ENCODE measurements at regions not wholly inside any gene's neighbourhood (a gene's known extent, or its start where the extent isn't known, plus 50 kb on each side); places are given as distances from the start of the nearest gene placed in this dataset.

GRCh38 chr9:3127564-3127963 lies 283.7 kb upstream of the PUM3 start:
- H3K4me2 ChIP-seq (ENCODE audit: low read length, poor library complexity, severe bottlenecking), result no peak overlapping the region
- H3K14ac ChIP-seq (ENCODE audit: low read length in 2 of 2), result no peak overlapping the region
- no peaks in the 10 kb centered on the region for H3K27me3 ChIP-seq (ENCODE audit: control insufficient read depth in 1 of 2, insufficient read depth in 1 of 2, low read length in 2 of 2)
- H3K4me1 ChIP-seq (ENCODE audit: control insufficient read depth, insufficient read depth, low read depth, low read length), result no peaks in the 10 kb centered on the region
- 100% methylated on average over 1 of the region's 1 CpG for whole genome bisulfite sequencing
- no peak overlapping the region for H2AK5ac ChIP-seq (ENCODE audit: low read length, severe bottlenecking)
- H3K27ac ChIP-seq (ENCODE audit: low read length, poor library complexity, severe bottlenecking), result no peak overlapping the region
- no peak overlapping the region for H3K9ac ChIP-seq (ENCODE audit: low read length)
- no peak overlapping the region for H4K91ac ChIP-seq (ENCODE audit: low read length)
- peaks cover 6% of the 10 kb centered on the region for H3K9me3 ChIP-seq (ENCODE audit: control insufficient read depth, low read length)
- H3K4ac ChIP-seq (ENCODE audit: low read depth in 1 of 2, low read length in 2 of 2), result no peak overlapping the region
- no peak overlapping the region for H2BK120ac ChIP-seq (ENCODE audit: low read depth, low read length)
- no peak overlapping the region for H2BK15ac ChIP-seq (ENCODE audit: low read depth, poor library complexity, severe bottlenecking)
- no peak for DNase-seq
- H3K4me3 ChIP-seq (ENCODE audit: insufficient read depth in 1 of 2, low read depth in 1 of 2, low read length in 2 of 2), result no peak overlapping the region
- H2BK12ac ChIP-seq (ENCODE audit: low read length in 2 of 2), result no peak overlapping the region
- no peak overlapping the region for H3K18ac ChIP-seq (ENCODE audit: low read depth in 1 of 2, low read length in 2 of 2)
- H3K23ac ChIP-seq (ENCODE audit: low read length in 2 of 2), result no peak overlapping the region
- H3K36me3 ChIP-seq (ENCODE audit: control insufficient read depth in 1 of 2, insufficient read depth in 2 of 2, low read depth in 1 of 2, low read length in 2 of 2), result no peaks in the 10 kb centered on the region
- H2AFZ ChIP-seq (ENCODE audit: low read depth, low read length), result no peak overlapping the region
- no peak overlapping the region for H2BK5ac ChIP-seq (ENCODE audit: low read depth, low read length, poor library complexity, severe bottlenecking)
- H4K8ac ChIP-seq (ENCODE audit: low read length), result no peak overlapping the region
- H3K79me1 ChIP-seq (replicated peaks; ENCODE audit: low read length, poor library complexity, severe bottlenecking), result no peaks in the 10 kb centered on the region

GRCh38 chr9:3125602-3126405 lies 281.9 kb upstream of the PUM3 start:
- Histone ChIP-seq H3K4me2 (ENCODE audit: low read length, poor library complexity, severe bottlenecking) (no peak overlapping the region), H4K91ac (ENCODE audit: low read length) (no peak overlapping the region), H3K27me3 (ENCODE audit: control insufficient read depth in 1 of 2, insufficient read depth in 1 of 2, low read length in 2 of 2) (no peaks in the 10 kb centered on the region), H3K27ac (ENCODE audit: low read length, poor library complexity, severe bottlenecking) (no peak overlapping the region), H2AK5ac (ENCODE audit: low read length, severe bottlenecking) (no peak overlapping the region), H2BK5ac (ENCODE audit: low read depth, low read length, poor library complexity, severe bottlenecking) (no peak overlapping the region), H3K79me1 (replicated peaks; ENCODE audit: low read length, poor library complexity, severe bottlenecking) (no peaks in the 10 kb centered on the region), H2BK12ac (ENCODE audit: low read length in 2 of 2) (no peak overlapping the region), H3K4ac (ENCODE audit: low read depth in 1 of 2, low read length in 2 of 2) (no peak overlapping the region), H3K9ac (ENCODE audit: low read length) (no peak overlapping the region), H2AFZ (ENCODE audit: low read depth, low read length) (no peak overlapping the region), H4K8ac (ENCODE audit: low read length) (no peak overlapping the region), H3K4me1 (ENCODE audit: control insufficient read depth, insufficient read depth, low read depth, low read length) (no peaks in the 10 kb centered on the region), H3K4me3 (ENCODE audit: insufficient read depth in 1 of 2, low read depth in 1 of 2, low read length in 2 of 2) (no peak overlapping the region), H3K14ac (ENCODE audit: low read length in 2 of 2) (no peak overlapping the region), H3K9me3 (ENCODE audit: control insufficient read depth, low read length) (no peaks in the 10 kb centered on the region), H3K18ac (ENCODE audit: low read depth in 1 of 2, low read length in 2 of 2) (no peak overlapping the region), H3K23ac (ENCODE audit: low read length in 2 of 2) (no peak overlapping the region), H2BK120ac (ENCODE audit: low read depth, low read length) (no peak overlapping the region), H3K36me3 (ENCODE audit: control insufficient read depth in 1 of 2, insufficient read depth in 2 of 2, low read depth in 1 of 2, low read length in 2 of 2) (no peaks in the 10 kb centered on the region), H2BK15ac (ENCODE audit: low read depth, poor library complexity, severe bottlenecking) (no peak overlapping the region)
- 72% methylated on average over 4 of the region's 6 CpGs for whole genome bisulfite sequencing
- no peak for DNase-seq

GRCh38 chr9:3124001-3124400 lies 280.1 kb upstream of the PUM3 start:
- Histone ChIP-seq H4K8ac (ENCODE audit: low read length) (no peak overlapping the region), H3K9me3 (ENCODE audit: control insufficient read depth, low read length) (no peaks in the 10 kb centered on the region), H2BK120ac (ENCODE audit: low read depth, low read length) (no peak overlapping the region), H2AFZ (ENCODE audit: low read depth, low read length) (no peak overlapping the region), H2BK15ac (ENCODE audit: low read depth, poor library complexity, severe bottlenecking) (no peak overlapping the region), H3K27me3 (ENCODE audit: control insufficient read depth in 1 of 2, insufficient read depth in 1 of 2, low read length in 2 of 2) (no peaks in the 10 kb centered on the region), H3K9ac (ENCODE audit: low read length) (no peak overlapping the region), H3K14ac (ENCODE audit: low read length in 2 of 2) (no peak overlapping the region), H2BK12ac (ENCODE audit: low read length in 2 of 2) (no peak overlapping the region), H3K4ac (ENCODE audit: low read depth in 1 of 2, low read length in 2 of 2) (no peak overlapping the region), H4K91ac (ENCODE audit: low read length) (no peak overlapping the region), H2AK5ac (ENCODE audit: low read length, severe bottlenecking) (no peak overlapping the region), H3K4me1 (ENCODE audit: control insufficient read depth, insufficient read depth, low read depth, low read length) (no peaks in the 10 kb centered on the region), H3K18ac (ENCODE audit: low read depth in 1 of 2, low read length in 2 of 2) (no peak overlapping the region), H3K27ac (ENCODE audit: low read length, poor library complexity, severe bottlenecking) (no peak overlapping the region), H3K36me3 (ENCODE audit: control insufficient read depth in 1 of 2, insufficient read depth in 2 of 2, low read depth in 1 of 2, low read length in 2 of 2) (no peaks in the 10 kb centered on the region), H2BK5ac (ENCODE audit: low read depth, low read length, poor library complexity, severe bottlenecking) (no peak overlapping the region), H3K4me2 (ENCODE audit: low read length, poor library complexity, severe bottlenecking) (no peak overlapping the region), H3K79me1 (replicated peaks; ENCODE audit: low read length, poor library complexity, severe bottlenecking) (no peaks in the 10 kb centered on the region), H3K23ac (ENCODE audit: low read length in 2 of 2) (no peak overlapping the region), H3K4me3 (ENCODE audit: insufficient read depth in 1 of 2, low read depth in 1 of 2, low read length in 2 of 2) (no peak overlapping the region)
- DNase-seq, result no peak
- 50% methylated on average over 1 of the region's 2 CpGs for WGBS

GRCh38 chr9:3118081-3118480 lies 274.2 kb upstream of the PUM3 start:
- no peaks in the 10 kb centered on the region for H3K4me1 ChIP-seq (ENCODE audit: control insufficient read depth, insufficient read depth, low read depth, low read length)
- no peak overlapping the region for H3K4ac ChIP-seq (ENCODE audit: low read depth in 1 of 2, low read length in 2 of 2)
- no peak for DNase-seq
- peaks cover 20% of the 10 kb centered on the region for H3K9me3 ChIP-seq (ENCODE audit: control insufficient read depth, low read length)
- H4K91ac ChIP-seq (ENCODE audit: low read length), result no peak overlapping the region
- no peak overlapping the region for H2AK5ac ChIP-seq (ENCODE audit: low read length, severe bottlenecking)
- H3K36me3 ChIP-seq (ENCODE audit: control insufficient read depth in 1 of 2, insufficient read depth in 2 of 2, low read depth in 1 of 2, low read length in 2 of 2), result no peaks in the 10 kb centered on the region
- no peak overlapping the region for H3K4me2 ChIP-seq (ENCODE audit: low read length, poor library complexity, severe bottlenecking)
- H3K23ac ChIP-seq (ENCODE audit: low read length in 2 of 2), result no peak overlapping the region
- no peak overlapping the region for H2BK12ac ChIP-seq (ENCODE audit: low read length in 2 of 2)
- H4K8ac ChIP-seq (ENCODE audit: low read length), result no peak overlapping the region
- no peak overlapping the region for H3K14ac ChIP-seq (ENCODE audit: low read length in 2 of 2)
- no peak overlapping the region for H3K9ac ChIP-seq (ENCODE audit: low read length)
- H3K4me3 ChIP-seq (ENCODE audit: insufficient read depth in 1 of 2, low read depth in 1 of 2, low read length in 2 of 2), result no peak overlapping the region
- no peak overlapping the region for H2BK15ac ChIP-seq (ENCODE audit: low read depth, poor library complexity, severe bottlenecking)
- H2AFZ ChIP-seq (ENCODE audit: low read depth, low read length), result no peak overlapping the region
- H3K79me1 ChIP-seq (replicated peaks; ENCODE audit: low read length, poor library complexity, severe bottlenecking), result no peaks in the 10 kb centered on the region
- no peak overlapping the region for H3K18ac ChIP-seq (ENCODE audit: low read depth in 1 of 2, low read length in 2 of 2)
- H3K27me3 ChIP-seq (ENCODE audit: control insufficient read depth in 1 of 2, insufficient read depth in 1 of 2, low read length in 2 of 2), result no peaks in the 10 kb centered on the region
- no peak overlapping the region for H2BK120ac ChIP-seq (ENCODE audit: low read depth, low read length)
- no peak overlapping the region for H3K27ac ChIP-seq (ENCODE audit: low read length, poor library complexity, severe bottlenecking)
- H2BK5ac ChIP-seq (ENCODE audit: low read depth, low read length, poor library complexity, severe bottlenecking), result no peak overlapping the region
